OCI-LY7 (cell line): ENCODE measurements at regions not wholly inside any gene's neighbourhood (a gene's known extent, or its start where the extent isn't known, plus 50 kb on each side); places are given as distances from the start of the nearest gene placed in this dataset.

Experiments used
- EZH2phosphoT487 ChIP-seq: fragments of 200-600 bp; sonication (generic); IDR thresholded peaks from 2 replicates; pipeline ENCODE4 v1.6.1; 2018; ENCODE audit warnings: low read depth, borderline replicate concordance, mild to moderate bottlenecking, mixed run types, antibody characterized with exemption, low read length, moderate library complexity, mixed read lengths
- TF ChIP-seq, protein P1 (sequence below): fragments of 200-600 bp; sonication (generic); conservative IDR thresholded peaks from 2 replicates; pipeline ENCODE4 v1.5.1; 2014; ENCODE audit warnings: mild to moderate bottlenecking, antibody characterized with exemption, low read length, moderate library complexity, mixed read lengths

GRCh38 chr2:226414335-226414734 lies 385.3 kb downstream of the IRS1 start:
- TF ChIP-seq, protein P1, sequence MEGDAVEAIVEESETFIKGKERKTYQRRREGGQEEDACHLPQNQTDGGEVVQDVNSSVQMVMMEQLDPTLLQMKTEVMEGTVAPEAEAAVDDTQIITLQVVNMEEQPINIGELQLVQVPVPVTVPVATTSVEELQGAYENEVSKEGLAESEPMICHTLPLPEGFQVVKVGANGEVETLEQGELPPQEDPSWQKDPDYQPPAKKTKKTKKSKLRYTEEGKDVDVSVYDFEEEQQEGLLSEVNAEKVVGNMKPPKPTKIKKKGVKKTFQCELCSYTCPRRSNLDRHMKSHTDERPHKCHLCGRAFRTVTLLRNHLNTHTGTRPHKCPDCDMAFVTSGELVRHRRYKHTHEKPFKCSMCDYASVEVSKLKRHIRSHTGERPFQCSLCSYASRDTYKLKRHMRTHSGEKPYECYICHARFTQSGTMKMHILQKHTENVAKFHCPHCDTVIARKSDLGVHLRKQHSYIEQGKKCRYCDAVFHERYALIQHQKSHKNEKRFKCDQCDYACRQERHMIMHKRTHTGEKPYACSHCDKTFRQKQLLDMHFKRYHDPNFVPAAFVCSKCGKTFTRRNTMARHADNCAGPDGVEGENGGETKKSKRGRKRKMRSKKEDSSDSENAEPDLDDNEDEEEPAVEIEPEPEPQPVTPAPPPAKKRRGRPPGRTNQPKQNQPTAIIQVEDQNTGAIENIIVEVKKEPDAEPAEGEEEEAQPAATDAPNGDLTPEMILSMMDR, result no peak
- no peak for TF ChIP-seq EZH2phosphoT487
